Mammary epithelial cell (primary cell): ENCODE measurements at regions not wholly inside any gene's neighbourhood (a gene's known extent, or its start where the extent isn't known, plus 50 kb on each side); places are given as distances from the start of the nearest gene placed in this dataset.

Experiments used
- EZH2 ChIP-seq: IDR thresholded peaks from 2 replicates; pipeline ENCODE4 v1.6.1; 2012; ENCODE audit warnings: low read length, inconsistent platforms, borderline replicate concordance
- TF ChIP-seq, protein P1 (sequence below), 2 donors: IDR thresholded peaks in 1 of 2; conservative IDR thresholded peaks in 1 of 2; 2 replicates each; pipeline ENCODE4 v1.5.1; 2011 to 2012; ENCODE audit warnings: inconsistent platforms in 2 of 2, low read length in 2 of 2, mild to moderate bottlenecking in 2 of 2, control low read depth in 1 of 2, low read depth in 1 of 2; ENCODE audit not compliant: insufficient read depth in 1 of 2; ENCODE audit errors: extremely low read depth in 1 of 2

DNA sequence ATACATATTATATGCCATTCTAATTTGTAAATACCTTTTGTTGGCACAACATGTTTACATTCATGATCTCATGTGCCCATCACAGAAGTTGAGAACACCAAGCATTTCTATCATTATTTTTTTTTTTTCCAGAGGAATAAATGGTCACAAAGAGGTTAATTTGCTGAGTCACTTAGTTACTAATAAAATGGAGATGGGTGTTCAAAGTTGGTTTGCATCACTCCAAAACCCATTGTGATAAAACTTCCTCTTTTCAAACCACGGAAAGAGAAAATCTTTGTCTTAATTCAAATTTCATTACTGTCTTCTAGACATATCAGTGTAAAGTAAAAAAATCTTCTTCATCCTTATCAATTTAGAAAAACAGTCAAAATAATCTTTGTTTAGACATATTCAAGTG is 636.8 kb upstream of the CCDC179 start:
- TF ChIP-seq, protein P1, sequence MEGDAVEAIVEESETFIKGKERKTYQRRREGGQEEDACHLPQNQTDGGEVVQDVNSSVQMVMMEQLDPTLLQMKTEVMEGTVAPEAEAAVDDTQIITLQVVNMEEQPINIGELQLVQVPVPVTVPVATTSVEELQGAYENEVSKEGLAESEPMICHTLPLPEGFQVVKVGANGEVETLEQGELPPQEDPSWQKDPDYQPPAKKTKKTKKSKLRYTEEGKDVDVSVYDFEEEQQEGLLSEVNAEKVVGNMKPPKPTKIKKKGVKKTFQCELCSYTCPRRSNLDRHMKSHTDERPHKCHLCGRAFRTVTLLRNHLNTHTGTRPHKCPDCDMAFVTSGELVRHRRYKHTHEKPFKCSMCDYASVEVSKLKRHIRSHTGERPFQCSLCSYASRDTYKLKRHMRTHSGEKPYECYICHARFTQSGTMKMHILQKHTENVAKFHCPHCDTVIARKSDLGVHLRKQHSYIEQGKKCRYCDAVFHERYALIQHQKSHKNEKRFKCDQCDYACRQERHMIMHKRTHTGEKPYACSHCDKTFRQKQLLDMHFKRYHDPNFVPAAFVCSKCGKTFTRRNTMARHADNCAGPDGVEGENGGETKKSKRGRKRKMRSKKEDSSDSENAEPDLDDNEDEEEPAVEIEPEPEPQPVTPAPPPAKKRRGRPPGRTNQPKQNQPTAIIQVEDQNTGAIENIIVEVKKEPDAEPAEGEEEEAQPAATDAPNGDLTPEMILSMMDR (conservative IDR thresholded peaks at IDR 0.05 in 1 of 2, IDR thresholded peaks at IDR 0.05 in 1 of 2; ENCODE audit: extremely low read depth in 1 of 2, insufficient read depth in 1 of 2, low read depth in 1 of 2, low read length in 2 of 2): no peak
- no peak for TF ChIP-seq EZH2
